Hepatocyte (in vitro differentiated cells): ENCODE measurements at regions not wholly inside any gene's neighbourhood (a gene's known extent, or its start where the extent isn't known, plus 50 kb on each side); places are given as distances from the start of the nearest gene placed in this dataset.

Experiments used
- DNase-seq: peaks from one replicate; pipeline ENCODE4 v3.0.0-alpha.2; 2016; ENCODE audit warnings: low spot score
- H2AFZ ChIP-seq: fragments of 200-600 bp; sonication (generic); 2 replicates; pipeline ENCODE4 v1.6.0; 2016; ENCODE audit warnings: antibody characterized with exemption, mild to moderate bottlenecking
- H3K27ac ChIP-seq: fragments of 200-600 bp; sonication (generic); 2 replicates; pipeline ENCODE4 v1.5.1; 2016; ENCODE audit warnings: mild to moderate bottlenecking
- H3K27me3 ChIP-seq: fragments of 200-600 bp; sonication (generic); 2 replicates; pipeline ENCODE4 v1.6.1; 2016
- H3K36me3 ChIP-seq: fragments of 200-600 bp; sonication (generic); replicated peaks from 2 replicates; pipeline ENCODE4 v1.5.1; 2016; ENCODE audit warnings: low read depth; ENCODE audit not compliant: insufficient read depth
- H3K4me1 ChIP-seq: fragments of 200-600 bp; sonication (generic); 2 replicates; pipeline ENCODE4 v1.5.1; 2016; ENCODE audit warnings: mild to moderate bottlenecking, moderate library complexity; ENCODE audit not compliant: insufficient read depth
- H3K4me2 ChIP-seq: fragments of 200-600 bp; sonication (generic); 2 replicates; pipeline ENCODE4 v1.6.0; 2016
- H3K4me3 ChIP-seq: fragments of 200-600 bp; sonication (generic); 2 replicates; pipeline ENCODE4 v1.5.1; 2016; ENCODE audit warnings: mild to moderate bottlenecking
- H3K79me2 ChIP-seq: fragments of 200-600 bp; sonication (generic); 2 replicates; pipeline ENCODE4 v1.6.0; 2017; ENCODE audit warnings: mild to moderate bottlenecking
- H3K9me2 ChIP-seq: fragments of 200-600 bp; sonication (generic); replicated peaks from 2 replicates; pipeline ENCODE4 v1.6.0; 2017; ENCODE audit warnings: mild to moderate bottlenecking; ENCODE audit not compliant: insufficient read depth
- H3K9me3 ChIP-seq: fragments of 200-600 bp; sonication (generic); 2 replicates; pipeline ENCODE4 v1.5.1; 2016; ENCODE audit warnings: low read depth, mild to moderate bottlenecking
- H4K20me1 ChIP-seq: fragments of 200-600 bp; sonication (generic); 2 replicates; pipeline ENCODE4 v1.6.0; 2016; ENCODE audit warnings: mild to moderate bottlenecking; ENCODE audit not compliant: insufficient read depth, poor library complexity, severe bottlenecking
- EZH2 ChIP-seq: fragments of 200-600 bp; sonication (generic); IDR thresholded peaks from 2 replicates; pipeline ENCODE4 v1.6.1; 2016; ENCODE audit warnings: antibody characterized with exemption, mild to moderate bottlenecking, borderline replicate concordance
- EZH2phosphoT487 ChIP-seq: fragments of 200-600 bp; sonication (generic); IDR thresholded peaks from one replicate; pipeline ENCODE4 v1.6.1; 2018; ENCODE audit warnings: antibody characterized with exemption, mild to moderate bottlenecking, low read depth, moderate library complexity; ENCODE audit not compliant: unreplicated experiment, severe bottlenecking
- WGBS: methylation state at CpG from one replicate; pipeline ENCODE4 v1.1.6; 2016; ENCODE audit warnings: low lambda C conversion rate; ENCODE audit errors: missing lambda C conversion rate; 5-methylcytosine and 5-hydroxymethylcytosine counted together
- TF ChIP-seq, protein P1 (sequence below): fragments of 200-600 bp; sonication (generic); IDR thresholded peaks from 2 replicates; pipeline ENCODE4 v1.5.1; 2016; ENCODE audit warnings: antibody characterized with exemption, mild to moderate bottlenecking; ENCODE audit not compliant: poor library complexity

DNA sequence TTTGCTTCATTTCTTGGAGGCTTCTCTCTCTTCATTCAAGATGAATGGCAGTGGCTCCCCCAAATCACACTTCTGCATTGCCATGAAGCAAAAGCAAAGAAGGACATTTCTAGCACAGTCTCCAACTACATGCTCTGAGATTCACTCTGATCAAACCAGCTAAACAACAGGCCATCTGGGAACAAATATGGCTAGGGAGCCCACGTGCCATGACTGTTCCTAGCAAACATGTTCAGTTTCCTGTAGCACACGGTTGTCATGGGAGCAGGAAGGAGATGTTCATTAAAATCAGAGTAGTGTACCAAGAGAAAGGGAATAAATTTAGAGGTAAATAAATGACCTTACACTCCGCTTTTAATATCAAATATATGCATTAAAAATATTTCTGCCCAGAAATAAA lies 327.3 kb downstream of the GBE1 start:
- Histone ChIP-seq H4K20me1 (no peaks in the 10 kb centered on the region), H3K27me3 (no peaks in the 10 kb centered on the region), H3K79me2 (no peaks in the 10 kb centered on the region), H3K9me3 (no peaks in the 10 kb centered on the region), H3K27ac (no peak overlapping the region), H3K36me3 (no peaks in the 10 kb centered on the region), H2AFZ (no peak overlapping the region), H3K4me1 (no peaks in the 10 kb centered on the region), H3K9me2 (no peaks in the 10 kb centered on the region), H3K4me3 (no peak overlapping the region), H3K4me2 (no peak overlapping the region)
- TF ChIP-seq EZH2phosphoT487 (no peak), EZH2 (no peak)
- DNase-seq: no peak
- WGBS: 71% methylated on average over 3 of the region's 3 CpGs

- Histone ChIP-seq H3K4me3 (no peak overlapping the region), H4K20me1 (no peaks in the 10 kb centered on the region), H3K79me2 (no peaks in the 10 kb centered on the region), H3K27ac (no peak overlapping the region), H2AFZ (no peak overlapping the region), H3K4me2 (no peak overlapping the region), H3K9me2 (no peaks in the 10 kb centered on the region), H3K36me3 (no peaks in the 10 kb centered on the region), H3K27me3 (no peaks in the 10 kb centered on the region), H3K9me3 (no peaks in the 10 kb centered on the region), H3K4me1 (no peaks in the 10 kb centered on the region)
- WGBS: 86% methylated on average over 3 of the region's 3 CpGs
- no peak for DNase-seq
- TF ChIP-seq EZH2phosphoT487 (no peak), EZH2 (no peak)
- TF ChIP-seq, protein P1, sequence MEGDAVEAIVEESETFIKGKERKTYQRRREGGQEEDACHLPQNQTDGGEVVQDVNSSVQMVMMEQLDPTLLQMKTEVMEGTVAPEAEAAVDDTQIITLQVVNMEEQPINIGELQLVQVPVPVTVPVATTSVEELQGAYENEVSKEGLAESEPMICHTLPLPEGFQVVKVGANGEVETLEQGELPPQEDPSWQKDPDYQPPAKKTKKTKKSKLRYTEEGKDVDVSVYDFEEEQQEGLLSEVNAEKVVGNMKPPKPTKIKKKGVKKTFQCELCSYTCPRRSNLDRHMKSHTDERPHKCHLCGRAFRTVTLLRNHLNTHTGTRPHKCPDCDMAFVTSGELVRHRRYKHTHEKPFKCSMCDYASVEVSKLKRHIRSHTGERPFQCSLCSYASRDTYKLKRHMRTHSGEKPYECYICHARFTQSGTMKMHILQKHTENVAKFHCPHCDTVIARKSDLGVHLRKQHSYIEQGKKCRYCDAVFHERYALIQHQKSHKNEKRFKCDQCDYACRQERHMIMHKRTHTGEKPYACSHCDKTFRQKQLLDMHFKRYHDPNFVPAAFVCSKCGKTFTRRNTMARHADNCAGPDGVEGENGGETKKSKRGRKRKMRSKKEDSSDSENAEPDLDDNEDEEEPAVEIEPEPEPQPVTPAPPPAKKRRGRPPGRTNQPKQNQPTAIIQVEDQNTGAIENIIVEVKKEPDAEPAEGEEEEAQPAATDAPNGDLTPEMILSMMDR: no peak
Observed at GRCh38 chr3:81433675-81434074, 327.8 kb downstream of the GBE1 start.

- Histone ChIP-seq H2AFZ (no peak overlapping the region), H3K9me2 (no peaks in the 10 kb centered on the region), H3K79me2 (no peaks in the 10 kb centered on the region), H3K27me3 (no peaks in the 10 kb centered on the region), H3K27ac (no peak overlapping the region), H4K20me1 (no peaks in the 10 kb centered on the region), H3K4me3 (no peak overlapping the region), H3K9me3 (no peaks in the 10 kb centered on the region), H3K4me1 (no peaks in the 10 kb centered on the region), H3K36me3 (no peaks in the 10 kb centered on the region), H3K4me2 (no peak overlapping the region)
- DNase-seq: no peak
- WGBS: 91% methylated on average over 2 of the region's 2 CpGs
- no peak for TF ChIP-seq EZH2
- TF ChIP-seq, protein P1: no peak
Observed at GRCh38 chr3:81432456-81432855, 329.0 kb downstream of the GBE1 start.

DNA sequence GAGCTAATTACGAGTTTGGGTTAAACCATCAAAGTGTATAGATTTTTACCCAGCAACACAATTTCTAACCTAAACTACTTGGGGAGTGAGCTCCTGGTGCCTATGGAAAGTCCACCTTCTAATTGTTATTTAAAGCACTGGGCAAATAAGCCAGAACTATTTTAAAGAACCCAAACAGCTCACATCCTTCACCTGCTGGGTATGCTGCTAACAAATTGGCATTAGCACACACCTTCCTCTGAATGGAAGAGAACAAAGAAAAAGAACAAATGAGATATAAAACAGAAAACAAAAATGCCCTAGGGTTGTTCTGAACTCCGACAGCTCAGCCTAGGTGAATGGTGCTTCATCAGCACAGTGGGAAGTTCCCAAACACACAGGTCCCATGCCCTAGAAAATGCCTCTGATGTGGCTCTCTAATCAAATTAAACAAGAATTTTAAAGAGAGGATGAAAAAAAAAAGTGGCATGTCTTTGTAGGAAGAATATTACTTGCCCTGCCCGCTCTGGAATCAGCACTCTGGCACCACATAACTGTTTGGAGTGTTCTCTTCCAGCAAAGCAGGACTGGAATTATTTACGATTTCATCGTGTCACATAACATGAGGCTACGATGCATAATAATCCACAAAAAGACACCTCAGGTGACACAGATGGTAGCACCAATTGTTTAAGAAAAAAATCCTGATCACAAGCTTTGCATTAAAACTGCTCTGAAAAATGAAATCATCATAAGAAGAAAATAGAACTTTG lies 334.4 kb downstream of the GBE1 start:
- H2AFZ ChIP-seq: no peak overlapping the region
- H3K4me3 ChIP-seq: no peak overlapping the region
- H3K9me2 ChIP-seq: no peaks in the 10 kb centered on the region
- TF ChIP-seq EZH2 (no peak), EZH2phosphoT487 (no peak)
- TF ChIP-seq, protein P1: no peak
- DNase-seq: no peak
- no peaks in the 10 kb centered on the region for H4K20me1 ChIP-seq
- no peaks in the 10 kb centered on the region for H3K4me1 ChIP-seq
- H3K36me3 ChIP-seq: no peaks in the 10 kb centered on the region
- no peaks in the 10 kb centered on the region for H3K9me3 ChIP-seq
- H3K27me3 ChIP-seq: no peaks in the 10 kb centered on the region
- WGBS: 87% methylated on average over 6 of the region's 6 CpGs
- H3K79me2 ChIP-seq: no peaks in the 10 kb centered on the region
- no peak overlapping the region for H3K27ac ChIP-seq
- H3K4me2 ChIP-seq: no peak overlapping the region
